ENCODE measurements at regions not wholly inside any gene's neighbourhood (a gene's known extent, or its start where the extent isn't known, plus 50 kb on each side); places are given as distances from the start of the nearest gene placed in this dataset.

DNA sequence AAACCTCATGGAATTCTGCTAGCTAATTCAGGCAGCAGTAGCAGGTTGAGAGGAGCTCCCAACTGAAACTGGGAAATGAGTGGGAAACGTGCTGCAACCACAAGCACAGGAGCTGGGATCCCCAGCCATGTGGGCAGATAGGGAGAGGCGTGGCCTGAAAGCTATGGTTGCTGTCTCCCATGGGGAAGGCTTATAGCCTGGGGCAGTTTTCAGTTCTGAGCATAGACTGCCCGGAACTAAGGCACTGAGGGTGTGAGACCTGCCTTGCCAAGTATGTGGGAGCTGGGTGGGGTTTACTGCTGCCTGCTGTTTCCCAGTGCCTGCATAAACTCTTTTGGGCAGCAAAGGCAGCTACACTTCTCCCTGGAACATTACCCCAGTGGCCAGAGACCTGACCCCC is 229.5 kb downstream of the TUSC7 start:
- no peak for DNase-seq

DNA sequence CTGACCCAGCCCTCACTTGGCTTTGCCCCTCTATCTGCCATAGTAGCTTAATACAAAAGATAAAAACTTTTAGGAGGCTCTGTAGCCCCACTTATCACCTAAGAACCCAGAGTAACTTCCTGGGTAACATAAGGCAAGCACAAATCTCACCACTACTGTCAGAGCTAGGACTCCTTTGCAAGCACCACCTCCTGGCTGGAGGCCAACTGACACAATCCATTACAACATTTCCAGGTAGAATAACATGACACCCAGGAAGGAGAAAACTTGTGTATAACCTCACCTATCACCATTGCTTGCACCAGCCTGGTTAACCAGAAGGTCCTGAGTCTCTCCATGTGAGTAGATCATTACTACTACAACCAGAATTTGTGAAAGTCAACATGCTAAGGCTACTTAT is 230.0 kb downstream of the TUSC7 start:
- DNase-seq = no peak

DNA sequence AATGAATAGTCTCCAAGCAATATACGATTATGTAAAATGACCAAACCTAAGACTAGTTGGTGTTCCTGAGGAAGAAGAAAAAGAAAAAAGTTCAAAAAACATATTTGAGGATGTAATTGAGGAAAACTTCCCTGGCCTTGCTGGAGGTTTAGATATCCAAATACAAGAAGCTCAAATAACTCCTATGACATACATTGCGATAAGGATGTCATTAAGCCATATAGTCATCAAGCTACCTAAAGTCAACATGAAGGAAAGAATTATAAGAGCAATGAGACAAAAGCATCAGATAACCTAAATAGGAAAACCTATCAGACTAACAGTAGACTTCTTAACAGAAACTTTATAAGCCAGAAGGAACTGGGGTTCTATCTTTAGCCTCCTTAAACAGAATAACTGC is 231.1 kb downstream of the TUSC7 start:
- DNase-seq = no peak

DNA sequence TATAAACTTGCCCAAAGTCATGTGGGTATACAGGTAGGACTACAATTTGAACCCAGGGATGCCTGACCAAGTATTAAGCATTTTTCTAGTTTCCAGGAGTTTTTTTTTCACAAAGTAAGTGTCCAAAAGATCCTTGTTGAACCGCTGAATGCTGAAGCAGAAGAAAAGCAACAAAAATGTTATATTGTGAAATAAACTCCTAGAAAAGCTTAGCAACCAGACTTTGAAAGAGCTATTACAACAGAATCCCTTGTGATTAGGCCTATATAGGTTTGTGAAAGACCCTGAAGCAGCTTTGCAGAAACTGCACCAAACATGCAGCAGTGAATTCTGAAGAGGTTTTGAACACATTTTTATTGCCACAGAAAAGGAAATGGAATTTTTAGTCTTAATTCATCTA is 236.8 kb downstream of the TUSC7 start:
- no peak for DNase-seq

DNA sequence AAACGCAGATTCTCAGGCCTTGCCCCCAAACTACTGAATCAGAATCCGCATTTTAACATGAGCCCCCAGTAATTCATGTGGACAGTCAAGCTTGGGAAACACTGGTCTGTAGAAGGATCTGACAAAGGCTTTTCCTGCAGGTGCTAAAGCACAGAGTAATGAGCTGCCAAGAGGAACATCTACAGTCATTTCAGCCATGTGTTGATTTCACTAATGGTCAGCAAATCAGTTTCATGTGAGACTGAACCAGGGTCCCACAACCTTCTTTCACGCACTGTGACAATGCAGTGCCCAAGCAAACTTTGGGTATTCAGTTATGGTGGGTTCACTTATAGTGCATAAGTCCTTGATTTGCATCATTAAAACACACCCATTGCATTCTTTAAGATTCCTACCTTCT is 237.6 kb downstream of the TUSC7 start:
- no peak for DNase-seq

DNA sequence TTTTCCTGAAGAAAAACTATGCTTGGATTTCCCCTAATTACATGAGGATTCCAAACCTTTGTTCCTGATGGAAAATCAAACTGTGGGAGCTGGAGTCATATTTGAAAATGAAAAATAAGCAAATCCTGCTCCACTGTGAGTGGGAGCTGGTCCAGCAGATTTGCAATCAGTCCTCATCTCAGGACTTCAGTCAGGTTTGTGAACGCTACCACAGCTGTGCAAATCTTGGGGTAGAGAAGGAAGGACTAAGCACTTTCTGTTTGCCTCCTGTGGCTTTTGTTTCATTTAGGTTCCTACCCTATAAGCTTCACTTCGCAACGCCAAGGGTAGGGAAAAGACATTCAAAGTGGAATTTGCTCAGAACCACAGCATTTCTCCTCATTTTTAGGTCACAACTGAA is 238.2 kb downstream of the TUSC7 start:
- DNase-seq = no peak

DNA sequence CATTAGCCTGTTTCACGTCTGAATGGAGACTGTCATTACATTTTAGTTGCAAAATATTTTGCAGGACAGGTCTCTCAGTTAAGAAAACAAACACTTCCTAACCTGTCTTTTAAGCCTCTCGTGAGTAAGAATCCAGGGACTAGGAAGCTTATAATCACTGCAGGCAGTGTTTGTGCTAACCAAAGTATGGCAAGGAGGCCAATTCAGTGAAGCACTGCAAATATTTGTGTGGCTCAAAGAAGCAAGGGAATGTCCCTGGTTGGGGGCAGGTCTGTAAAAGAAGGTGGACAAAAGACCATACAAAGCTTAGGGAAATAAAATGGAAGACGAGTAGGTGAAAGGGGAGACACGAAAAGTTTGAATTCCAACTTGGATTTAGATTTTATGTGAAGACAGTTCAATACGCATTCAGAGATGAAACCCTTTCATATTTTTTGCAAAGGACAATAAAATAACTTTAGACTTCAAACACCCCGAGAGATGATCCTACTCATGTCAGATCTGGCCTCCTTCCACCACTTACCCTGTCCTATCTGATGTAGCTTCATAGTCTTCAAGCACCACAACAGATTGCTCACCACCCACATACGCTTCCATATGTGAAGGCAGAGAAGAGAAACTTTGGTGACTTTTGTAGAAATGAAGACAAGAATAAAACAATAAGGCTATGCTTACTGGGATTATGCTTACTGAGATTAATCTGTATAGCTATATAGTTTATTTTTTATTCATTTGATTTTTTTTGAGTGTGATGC is 240.9 kb downstream of the TUSC7 start:
- no peak for DNase-seq

DNA sequence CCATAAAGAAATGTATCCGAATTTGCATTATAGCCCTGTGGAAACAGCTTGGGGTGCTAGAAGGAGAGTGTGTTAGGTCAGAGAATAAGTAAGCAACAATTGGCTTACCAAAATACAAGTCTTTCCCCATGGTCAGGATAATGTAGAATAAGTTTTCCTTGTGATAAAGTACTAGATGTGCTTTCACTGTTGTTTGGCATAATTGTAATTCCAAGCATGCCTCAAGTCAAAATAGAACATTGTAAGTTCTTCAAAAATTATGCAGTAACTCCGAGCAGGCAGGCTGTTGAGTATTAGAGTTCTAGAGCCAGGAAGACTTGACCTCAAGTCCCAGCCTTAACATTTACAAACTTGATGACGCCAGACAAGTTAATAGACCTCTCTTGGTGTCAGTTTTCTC is 242.0 kb downstream of the TUSC7 start:
- DNase-seq = no peak

DNA sequence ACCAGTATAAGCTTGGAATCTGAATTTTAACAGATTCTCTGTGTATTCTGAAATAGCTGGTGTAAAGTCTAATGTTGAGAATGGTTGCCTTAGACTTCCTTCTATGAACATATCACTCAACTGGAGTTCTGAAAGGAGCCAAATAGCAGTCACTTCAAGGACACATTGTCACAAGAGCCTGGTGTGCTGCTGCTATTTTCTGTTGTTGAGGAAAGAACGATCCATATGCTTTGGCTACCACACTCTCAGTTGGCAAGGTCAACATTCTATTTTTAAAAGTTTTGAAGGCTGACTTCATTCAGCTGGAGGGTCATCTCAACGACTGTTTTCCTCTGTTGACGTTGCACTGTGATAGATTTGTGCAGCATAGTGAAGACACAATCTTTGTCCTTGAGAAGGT is 248.7 kb downstream of the TUSC7 start:
- no peak for DNase-seq

DNA sequence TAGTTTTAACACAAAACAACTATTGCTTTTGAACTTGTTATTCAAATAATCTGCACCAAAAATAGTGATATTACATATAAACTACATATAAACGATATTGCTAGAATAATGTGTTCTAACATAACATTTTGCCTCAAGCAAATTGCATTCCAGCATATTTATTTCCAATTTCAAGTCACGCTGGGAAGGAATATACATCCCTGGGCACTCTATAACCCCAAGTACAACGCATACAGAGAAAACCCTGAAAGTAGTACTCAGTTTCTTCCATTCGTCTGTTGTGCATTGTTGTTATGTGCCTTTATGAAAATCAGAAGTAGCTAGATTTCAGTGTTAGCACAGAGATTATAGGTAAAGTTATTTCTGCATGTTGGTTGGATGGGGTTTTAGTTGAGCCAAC is 251.5 kb downstream of the TUSC7 start:
- DNase-seq = no peak

DNA sequence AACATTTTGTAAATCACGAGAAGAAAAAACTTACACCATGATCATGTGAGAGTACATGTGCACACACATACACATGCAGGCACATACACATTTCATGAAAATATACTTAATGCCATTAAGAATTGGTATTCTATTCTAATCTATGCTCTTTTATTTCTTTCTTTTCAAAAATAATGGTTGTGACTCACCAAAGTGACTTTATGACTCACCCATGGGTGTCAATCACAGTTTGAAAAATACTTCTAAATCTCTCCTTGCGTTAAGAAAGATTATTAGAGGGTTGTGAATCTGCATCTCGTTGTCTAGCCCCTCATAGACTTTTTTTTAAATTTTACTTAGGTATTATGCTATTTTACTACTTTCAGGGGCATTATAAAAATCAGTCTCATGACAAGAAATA is 254.2 kb downstream of the TUSC7 start:
- DNase-seq = no peak

DNA sequence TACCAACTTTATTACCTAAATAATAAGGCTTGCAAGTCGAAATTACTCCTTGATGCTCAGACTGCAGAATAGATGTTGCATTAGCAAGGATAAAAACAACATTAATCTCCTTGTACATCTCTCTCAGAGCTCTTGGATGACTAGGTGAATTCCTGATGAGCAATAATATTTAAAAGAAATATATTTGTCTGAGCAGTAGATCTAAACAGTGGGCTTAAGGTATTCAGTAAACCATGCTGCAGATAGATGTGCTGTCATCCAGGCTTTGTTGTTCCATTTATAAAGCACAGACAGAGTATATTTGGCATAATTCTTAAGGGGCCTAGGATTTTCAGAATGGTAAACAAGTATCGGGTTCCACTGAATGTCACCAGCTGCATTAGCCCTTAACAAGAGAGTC is 257.1 kb downstream of the TUSC7 start:
- no peak for DNase-seq

DNA sequence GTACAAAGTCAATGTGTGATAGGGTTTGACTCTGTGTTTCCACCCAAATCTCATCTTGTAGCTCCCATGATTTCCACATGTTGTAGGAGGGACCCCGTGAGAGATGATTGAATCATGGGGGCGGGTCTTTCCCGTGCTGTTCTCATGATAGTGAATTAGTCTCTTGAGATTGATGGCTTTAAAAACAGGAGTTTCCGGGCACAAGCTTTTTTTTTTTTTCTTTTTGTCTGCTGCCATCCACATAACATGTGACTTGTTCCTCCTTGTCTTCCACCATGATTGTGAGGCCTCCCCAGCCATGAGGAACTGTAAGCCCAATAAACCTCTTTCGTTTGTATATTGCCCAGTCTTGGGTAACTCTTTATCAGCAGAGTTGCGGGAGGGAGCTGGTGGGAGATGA is 259.6 kb downstream of the TUSC7 start:
- DNase-seq = no peak

DNA sequence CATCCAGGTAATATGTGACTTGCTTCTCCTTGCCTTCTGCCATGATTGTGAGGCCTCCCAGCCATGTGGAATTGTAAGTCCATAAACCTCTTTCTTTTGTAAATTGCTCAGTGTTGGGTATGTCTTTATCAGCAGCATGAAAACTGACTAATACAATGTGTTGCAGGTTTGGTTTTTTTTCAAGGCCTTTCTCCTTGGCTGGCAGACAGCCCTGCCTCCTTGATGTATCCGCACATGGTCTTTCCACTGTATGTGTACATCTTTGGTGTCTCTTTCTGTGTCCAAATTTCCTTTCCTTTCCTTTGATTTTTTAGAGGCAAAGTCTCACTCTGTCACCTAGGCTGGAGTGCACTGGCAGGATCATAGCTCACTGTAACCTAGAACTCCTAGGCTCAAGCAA is 260.1 kb downstream of the TUSC7 start:
- no peak for DNase-seq

DNA sequence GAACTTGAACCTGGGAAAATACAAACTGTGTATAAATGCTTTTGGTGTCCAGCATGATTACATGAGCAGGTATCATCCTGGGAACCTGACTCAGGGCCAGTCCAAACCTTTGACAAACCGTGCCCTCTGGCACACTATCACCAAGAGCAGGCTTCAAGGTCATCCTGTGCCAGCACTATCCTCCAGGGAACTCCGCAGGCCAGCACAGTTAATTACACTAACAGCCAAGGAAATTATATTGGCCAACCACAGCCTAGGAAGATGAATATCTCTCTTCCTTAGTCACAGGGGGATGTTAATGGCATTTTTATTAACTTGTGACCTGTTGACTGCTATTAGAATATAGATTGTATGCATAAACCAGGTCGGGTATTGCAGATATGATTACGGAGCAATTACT is 262.0 kb downstream of the TUSC7 start:
- no peak for DNase-seq

DNA sequence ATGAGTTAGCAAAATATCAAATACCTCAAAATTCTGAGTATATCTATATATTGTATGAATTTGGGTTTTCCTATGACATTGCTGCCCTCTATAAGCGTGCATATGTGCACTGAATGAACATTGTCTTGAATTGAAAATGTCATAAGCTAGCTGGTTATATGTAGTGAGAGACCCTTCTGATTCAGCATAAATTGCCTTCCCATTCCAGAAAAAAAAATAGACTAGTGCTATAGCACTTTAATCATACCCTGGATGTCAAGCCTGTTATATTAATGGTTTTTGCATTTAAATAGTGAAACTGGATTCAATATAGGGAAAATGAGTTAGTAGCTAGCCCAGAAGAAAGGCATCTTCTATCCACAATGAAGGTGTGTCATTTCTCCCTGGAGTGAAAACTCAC is 265.1 kb downstream of the TUSC7 start:
- no peak for DNase-seq

DNA sequence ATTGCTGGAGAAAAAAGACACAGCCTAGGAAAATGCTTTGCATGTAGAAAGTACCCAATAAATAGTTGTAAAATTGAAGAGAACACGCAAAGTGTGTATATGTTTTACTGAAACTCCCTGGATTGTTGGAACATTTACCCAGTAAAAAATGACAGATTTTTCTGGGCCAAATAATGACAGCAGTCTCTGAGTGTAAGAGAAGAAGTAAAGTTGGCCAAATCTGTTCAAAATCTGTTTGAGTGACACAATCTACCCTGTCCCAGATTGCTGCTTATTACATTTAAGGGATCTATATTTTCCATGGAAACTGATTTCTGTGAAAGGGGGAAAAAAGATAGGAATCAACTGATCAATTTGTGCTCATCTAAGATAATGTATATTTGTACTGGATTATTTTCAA is 267.9 kb downstream of the TUSC7 start:
- no peak for DNase-seq

DNA sequence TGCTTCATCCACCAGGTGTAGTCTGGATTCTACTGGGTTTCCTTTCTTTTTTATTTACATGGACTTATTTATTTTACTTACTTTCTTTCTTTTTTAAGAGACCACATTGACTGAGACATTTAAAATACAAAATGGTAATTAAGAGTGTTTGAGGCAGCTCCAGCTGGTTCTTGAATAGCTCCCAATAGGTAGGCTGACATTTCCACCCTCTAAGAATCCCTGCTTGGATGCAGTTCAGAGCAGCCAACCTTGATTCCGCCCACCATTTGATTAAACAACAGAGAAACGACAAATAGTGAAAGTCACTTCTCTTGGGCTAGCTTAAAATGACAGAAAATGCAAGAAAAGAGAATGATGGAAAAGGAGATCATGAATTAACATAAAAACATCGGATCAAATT is 270.5 kb downstream of the TUSC7 start:
- DNase-seq = no peak

DNA sequence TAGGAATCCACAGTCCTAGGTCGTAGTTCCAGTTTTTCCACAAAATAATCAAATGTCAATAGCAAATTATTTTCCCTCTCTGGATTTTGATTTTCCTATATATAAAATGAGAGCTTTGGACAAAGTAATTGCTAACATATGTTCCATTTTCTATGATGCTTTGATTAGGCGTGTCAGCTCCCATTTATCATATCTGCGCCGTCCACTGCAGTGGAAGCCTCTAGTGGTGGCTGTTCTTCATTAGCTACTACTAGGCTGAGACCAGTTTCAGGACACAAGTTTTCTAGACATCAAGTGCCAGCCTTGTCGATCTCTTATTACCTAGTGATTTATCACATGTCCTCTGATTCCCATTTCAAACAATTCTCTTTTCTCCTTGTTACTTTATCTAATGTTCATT is 271.5 kb downstream of the TUSC7 start:
- DNase-seq = no peak

DNA sequence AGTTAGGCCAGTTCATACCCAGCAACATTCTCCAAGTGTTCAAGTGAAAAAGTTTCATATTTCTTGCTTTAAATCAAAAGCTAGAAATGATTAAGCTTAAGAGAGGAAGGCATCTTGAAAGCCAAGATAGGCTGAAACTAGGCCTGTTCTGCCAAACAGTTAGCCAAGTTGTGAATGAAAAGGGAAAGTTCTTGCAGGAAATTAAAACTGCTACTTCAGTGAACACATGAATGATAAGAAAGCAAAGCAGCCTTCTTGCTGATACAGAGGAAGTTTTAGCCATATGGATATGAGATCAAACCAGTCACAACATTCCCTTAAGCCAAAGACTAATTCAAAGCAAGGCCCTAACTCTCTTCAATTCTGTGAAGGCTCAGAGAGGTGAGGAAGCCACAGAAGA is 274.7 kb downstream of the TUSC7 start:
- DNase-seq = no peak

DNA sequence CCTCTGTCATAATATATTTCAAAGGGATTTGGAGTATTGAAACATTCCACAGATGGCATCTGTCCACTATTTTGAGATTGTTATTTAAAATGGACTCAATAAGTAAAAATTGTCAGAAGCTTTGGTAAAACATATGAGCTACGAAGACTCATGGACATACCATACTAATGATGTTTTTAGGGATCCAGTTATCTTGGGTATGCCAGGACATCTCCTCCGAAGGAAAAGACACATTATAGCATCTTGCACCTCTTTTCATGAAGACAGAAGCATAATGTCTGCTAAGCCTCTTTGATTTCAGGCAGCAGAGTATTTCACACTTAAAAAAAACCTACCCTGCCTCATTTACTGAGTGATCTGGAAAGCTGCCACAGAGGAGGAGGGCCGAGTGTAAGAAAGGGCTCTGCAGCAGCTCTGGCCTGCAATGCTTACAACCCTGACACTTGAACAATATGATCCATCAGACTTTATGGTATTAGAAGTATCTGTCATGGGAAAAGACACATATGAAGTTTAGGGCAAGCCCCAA is 284.8 kb downstream of the TUSC7 start:
- DNase-seq = no peak

DNA sequence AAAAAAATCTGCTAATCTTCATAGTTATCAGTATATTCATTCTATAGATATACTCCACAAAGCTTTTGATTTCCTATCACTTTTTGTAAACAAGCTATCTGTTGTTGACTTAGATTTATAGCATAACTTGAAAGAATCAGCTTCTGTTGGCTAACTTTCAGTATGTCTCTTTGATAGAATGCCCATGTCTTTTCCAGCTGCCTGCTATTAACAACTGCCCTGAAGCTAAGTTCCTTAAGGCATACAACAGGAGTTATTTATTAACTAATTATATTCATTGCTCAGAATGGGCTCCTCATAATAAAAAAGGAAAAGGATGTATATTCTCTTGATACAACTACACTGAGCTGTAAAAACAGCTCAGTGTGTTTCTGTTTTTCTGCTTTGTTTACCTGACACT is 293.9 kb downstream of the TUSC7 start:
- DNase-seq = no peak

DNA sequence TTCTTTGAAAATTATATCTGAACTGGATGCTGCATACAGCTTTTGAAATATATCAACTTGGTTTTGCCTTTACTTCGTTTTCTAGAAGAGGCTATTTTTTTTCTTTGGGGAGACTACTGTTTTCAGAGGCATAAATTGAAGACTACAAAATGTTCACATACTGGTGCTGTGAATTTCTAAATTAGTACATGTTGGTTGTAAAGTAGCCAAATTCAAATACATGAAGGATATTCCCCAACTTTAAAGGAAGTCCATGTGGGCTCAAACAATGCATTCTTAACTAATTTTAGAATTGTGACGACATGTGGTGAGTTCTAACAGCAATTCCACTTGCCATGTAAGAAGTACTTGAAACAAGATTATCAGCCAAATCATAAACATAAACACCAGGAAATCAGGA is 295.7 kb downstream of the TUSC7 start:
- DNase-seq = no peak

DNA sequence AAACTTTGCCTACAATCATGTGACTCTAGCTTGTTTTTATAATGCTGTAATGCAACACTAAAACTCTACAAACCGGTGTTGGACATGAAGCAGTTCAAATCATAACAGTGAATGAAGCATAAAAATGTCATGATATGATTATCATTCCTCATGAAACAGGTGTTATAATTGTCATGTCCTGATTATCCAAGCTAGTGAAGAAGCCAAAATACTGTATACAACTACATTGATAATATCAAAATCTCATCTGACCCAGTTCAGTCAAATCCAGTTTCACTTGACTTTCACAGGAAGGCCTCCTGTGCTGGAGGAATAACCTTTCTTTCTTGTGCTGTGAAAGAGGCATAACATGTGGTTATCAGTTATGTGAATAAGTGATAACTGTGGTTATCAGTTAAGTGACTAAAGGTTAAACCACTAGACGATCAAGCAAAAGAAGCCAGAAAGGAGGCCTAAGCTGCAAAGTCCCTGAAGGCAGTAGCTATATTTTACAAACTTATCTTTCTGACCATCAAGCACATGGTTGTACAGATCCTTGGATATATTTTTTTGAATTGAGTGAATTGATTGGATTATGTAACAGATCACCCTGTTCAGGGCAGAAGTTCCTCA is 296.4 kb downstream of the TUSC7 start:
- no peak for DNase-seq

DNA sequence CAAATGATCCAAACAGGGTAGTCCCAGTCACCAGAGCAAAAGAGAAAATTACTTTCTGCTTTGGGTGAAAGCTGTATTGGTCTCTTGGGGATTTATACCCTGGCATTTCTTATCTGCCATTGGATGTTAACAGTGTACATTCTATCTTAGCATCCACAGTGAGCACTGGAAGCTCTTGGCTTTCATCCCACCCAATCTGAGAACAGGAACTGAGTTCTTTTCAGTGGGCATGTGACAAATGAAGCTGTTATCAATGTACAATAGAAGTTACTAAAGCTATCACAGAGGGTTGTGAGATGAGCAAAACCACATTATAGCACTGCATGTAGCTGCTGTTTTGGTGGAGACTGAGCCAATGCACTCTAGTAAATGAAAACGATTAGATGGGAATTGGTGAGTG is 300.7 kb downstream of the TUSC7 start:
- no peak for DNase-seq

Measured in CD4-positive, alpha-beta T cell treated with Interleukin-17A for 1 hour (primary cell).